ENCODE measurements at regions not wholly inside any gene's neighbourhood (a gene's known extent, or its start where the extent isn't known, plus 50 kb on each side); places are given as distances from the start of the nearest gene placed in this dataset.
"Not testable (repeated sequence)": the region's sequence is repeated elsewhere in the genome, so short reads cannot be mapped to it uniquely, and the experiment has no call there.

DNA sequence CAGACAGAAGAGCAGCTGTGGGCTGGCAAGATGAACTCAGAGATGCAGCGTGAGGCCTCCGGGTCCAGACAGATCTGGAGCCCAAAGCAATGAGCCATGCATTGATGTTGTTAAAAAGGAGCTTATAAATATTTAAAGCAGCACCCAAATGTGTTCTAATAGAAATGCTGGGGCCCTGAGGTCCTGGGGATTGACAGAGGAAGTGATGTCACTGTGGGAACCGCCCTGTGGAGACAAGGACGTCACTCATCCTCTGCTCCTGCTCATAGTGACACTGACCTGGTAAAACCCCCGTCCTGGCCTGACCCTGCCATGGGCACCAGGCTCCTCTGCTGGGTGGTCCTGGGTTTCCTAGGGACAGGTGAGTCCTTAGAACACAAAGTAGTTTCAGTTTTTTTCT is 197.0 kb upstream of the PRSS58 start:
- DNase-seq (ENCODE audit: low read depth, low spot score), result no peak
- no peak overlapping the region for H3K27ac ChIP-seq

DNA sequence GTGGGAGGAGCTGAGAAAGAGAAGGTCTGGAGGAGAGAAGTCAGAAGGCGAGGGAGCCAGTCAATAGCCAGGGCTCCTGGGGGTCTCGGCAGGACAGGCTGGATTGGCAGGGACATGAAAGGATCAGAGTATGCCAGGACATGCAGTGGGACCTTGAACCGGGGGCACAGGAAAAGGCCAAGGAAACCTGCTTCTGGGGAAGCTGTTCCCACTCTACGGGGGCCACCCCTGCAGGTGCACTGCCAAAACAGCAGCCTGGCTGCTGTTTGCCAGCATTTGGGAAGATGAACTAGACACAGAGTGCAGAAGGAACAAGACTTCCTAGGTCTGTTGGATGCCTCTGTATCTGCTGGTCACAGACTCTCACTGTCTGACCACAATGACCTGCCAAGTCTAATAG is 194.9 kb upstream of the PRSS58 start:
- DNase-seq (ENCODE audit: low read depth, low spot score), result no peak
- H3K27ac ChIP-seq, result no peak overlapping the region

DNA sequence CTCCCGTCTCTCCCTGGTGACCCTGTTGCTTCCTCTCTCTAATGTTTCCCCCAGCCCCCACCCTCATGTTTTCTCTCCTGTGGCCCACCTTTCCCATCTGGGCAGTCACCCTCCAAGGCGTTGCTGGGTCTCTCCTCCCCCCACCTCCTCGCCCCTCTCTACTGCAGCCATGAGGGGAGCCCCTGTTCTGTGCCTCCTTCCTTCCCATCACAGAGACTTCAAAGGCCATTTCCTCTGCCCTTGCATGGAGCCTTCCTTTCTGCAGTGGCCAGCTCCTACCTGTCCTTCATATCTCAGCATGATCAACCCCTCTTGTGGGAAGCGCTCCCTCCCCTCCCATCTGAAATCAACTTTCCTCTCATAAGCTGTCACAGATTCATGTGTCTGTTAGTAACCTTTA is 194.0 kb upstream of the PRSS58 start:
- DNase-seq (ENCODE audit: low read depth, low spot score), result no peak
- H3K27ac ChIP-seq, result no peak overlapping the region

DNA sequence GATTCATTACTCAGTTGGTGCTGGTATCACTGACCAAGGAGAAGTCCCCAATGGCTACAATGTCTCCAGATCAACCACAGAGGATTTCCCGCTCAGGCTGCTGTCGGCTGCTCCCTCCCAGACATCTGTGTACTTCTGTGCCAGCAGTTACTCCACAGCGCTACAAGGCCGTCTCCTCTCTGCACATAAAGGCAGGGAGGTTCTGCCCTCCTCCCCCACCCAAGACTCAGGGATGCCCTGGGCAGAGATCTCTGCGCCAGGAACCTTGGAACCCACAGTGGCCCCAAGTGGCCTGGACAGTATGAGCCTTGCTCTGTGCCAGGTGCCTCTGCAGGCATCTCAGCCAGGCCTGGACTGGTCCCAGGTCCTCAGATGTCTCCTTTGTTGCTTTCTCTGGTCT is 193.4 kb upstream of the PRSS58 start:
- no peak overlapping the region for H3K27ac ChIP-seq
- no peak for DNase-seq (ENCODE audit: low read depth, low spot score)

DNA sequence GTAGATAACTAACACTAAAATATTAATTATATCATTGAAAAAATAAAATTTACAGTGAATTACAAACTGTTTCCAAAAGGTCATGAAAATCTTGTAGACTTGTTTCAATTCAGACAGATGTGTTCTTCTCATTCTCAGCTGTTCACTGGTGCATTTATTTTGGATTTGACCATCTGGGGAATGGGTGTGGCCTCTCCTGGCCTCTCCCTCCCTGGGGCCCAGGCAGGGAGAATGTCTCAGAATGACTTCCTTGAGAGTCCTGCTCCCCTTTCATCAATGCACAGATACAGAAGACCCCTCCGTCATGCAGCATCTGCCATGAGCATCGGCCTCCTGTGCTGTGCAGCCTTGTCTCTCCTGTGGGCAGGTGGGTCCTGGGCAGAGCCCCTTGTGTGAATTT is 192.8 kb upstream of the PRSS58 start:
- DNase-seq (ENCODE audit: low read depth, low spot score), result no peak
- H3K27ac ChIP-seq, result no peak overlapping the region

DNA sequence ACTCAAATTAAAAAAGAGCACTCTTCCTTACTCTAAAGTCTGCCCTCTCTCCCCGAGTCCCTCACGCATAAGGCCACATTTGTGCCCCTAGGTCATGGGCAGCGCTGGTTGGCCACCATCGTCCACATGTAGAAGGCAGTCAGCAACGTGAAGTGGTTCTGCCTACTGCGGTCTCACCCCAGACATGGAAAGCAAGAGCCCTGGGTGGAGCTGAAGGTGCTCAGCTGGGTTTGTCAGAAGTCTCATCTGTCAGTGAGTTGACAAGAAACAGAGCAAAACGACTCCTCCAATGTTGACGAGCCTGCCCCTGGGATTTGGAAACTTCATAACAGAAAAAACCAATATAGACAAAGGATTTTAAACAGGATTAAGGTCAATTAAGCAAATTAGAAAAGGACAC is 192.3 kb upstream of the PRSS58 start:
- DNase-seq (ENCODE audit: low read depth, low spot score), result no peak
- H3K27ac ChIP-seq, result no peak overlapping the region

DNA sequence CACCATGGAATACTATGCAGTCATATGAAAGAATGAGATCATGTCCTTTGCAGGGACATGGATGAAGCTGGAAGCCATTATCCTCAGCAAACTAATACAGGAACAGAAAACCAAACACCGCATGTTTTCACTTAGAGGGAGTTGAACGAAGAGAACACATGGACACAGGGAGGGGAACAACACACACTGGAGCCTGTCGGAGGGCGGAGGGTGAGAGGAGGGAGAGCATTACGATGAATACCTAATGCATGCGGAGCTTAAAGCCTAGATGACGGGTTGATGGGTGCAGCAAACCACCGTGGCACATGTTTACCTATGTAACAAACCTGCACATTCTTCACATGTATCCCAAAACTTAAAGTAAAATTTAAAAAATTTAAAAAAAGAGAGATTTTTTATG is 191.0 kb upstream of the PRSS58 start:
- DNase-seq (ENCODE audit: low read depth, low spot score); H3K27ac ChIP-seq: not testable (repeated sequence)

DNA sequence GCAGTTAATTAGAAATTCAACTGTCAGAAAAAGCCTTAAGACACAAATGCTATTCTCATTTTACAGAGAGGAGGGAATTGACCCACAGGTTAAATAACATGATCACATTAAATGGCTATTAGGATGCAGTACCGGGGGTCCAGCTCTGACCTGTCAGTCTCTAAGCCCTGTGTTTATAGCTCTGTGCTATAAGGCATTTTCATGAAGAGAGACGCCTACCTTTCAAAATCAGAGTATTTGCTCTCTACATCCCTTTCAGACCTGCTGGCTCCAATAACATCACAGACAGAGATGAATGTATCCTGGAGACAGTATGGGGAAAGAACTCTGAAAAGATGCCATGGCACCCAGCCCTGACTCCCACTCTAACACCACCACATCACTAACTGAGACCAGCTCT is 189.9 kb upstream of the PRSS58 start:
- H3K27ac ChIP-seq, result no peak overlapping the region
- DNase-seq (ENCODE audit: low read depth, low spot score), result no peak

DNA sequence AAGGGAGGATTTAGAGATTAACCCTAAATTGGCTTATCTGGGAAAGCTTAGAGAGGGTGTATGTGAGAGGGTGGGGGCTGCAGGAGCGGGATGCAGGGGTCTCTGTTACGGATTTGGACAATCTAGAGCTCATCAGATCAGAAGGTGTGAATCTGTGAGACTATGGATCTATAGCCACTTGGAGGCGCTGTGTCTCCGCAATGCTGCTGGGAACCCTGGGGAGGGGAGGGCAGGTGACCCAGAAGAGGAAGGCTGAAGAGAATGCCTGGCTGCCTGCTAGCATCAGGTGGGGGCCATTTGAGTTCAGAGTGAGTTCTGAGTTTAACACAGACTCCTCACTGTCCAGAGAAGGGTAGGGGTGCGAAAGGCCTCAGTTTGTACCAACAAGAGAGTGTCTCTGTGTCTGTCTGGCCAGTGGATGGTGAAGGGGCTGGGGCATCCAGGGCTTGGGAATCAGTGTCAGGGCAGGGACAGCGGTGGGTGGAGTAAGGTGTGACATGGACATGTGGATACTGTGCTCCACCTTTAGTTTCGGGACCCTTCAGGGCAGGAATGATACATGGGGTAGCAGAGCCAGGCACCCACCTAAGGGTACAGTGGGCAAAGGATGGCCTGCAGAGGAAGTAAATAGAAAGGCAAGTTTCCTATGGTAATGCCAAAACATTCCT is 187.3 kb upstream of the PRSS58 start:
- DNase-seq (ENCODE audit: low read depth, low spot score), result no peak
- no peak overlapping the region for H3K27ac ChIP-seq

DNA sequence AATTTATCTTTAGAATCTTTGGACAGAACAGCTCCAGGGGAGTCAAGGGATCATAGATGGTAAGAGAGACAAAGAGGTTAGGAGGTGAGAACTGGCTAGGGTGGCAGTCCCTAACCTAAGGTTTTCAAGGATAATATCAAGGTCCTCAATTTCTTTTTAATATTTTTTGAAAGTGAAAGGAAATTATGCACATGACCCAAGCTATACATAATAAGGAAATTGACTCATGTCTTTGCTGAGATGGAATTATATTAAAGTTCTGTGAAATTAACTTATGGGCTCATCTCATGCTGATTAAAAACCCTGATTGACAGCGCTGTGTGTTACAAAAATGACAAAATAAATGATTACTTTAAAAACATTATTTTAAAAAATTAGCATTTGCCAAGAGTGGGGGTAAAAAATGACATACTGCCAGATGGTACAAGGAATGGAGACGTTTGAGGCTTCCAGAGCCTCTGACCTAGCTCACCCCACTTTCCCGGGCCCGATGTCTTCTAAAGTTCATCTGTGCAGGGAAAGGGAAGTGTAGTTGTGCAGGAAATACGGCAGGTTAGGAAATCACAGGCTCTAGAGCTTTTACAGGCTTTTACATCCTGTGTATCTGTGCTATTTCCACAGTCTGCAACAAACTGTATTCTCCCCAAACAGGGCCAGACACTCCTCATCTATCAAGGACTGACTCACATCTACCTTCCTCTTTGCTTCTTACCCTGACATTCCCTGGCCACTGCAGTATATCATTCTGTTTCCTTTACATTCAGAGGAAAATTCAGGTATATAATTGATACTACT is 185.6 kb upstream of the PRSS58 start:
- DNase-seq (ENCODE audit: low read depth, low spot score), result no peak
- no peak overlapping the region for H3K27ac ChIP-seq

DNA sequence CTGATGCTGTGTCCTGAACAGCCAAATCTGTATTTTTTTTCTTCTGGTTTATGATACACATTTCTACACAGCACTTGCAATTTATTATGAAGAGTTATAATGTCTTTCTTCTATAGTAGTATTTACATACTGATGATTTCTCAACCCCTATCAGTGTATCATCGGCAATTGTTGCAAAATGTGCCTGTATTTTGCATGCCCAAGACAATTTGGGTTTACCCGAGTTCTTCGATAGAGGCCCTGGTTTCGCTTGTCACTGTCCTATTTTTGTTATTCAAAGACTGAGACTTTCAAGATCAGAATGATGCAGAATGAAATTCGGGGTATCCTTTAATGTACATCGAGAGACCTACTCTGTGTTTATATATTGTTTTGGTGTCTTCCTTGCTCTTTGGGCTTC is 184.5 kb upstream of the PRSS58 start:
- DNase-seq (ENCODE audit: low read depth, low spot score), result no peak
- H3K27ac ChIP-seq, result no peak overlapping the region

DNA sequence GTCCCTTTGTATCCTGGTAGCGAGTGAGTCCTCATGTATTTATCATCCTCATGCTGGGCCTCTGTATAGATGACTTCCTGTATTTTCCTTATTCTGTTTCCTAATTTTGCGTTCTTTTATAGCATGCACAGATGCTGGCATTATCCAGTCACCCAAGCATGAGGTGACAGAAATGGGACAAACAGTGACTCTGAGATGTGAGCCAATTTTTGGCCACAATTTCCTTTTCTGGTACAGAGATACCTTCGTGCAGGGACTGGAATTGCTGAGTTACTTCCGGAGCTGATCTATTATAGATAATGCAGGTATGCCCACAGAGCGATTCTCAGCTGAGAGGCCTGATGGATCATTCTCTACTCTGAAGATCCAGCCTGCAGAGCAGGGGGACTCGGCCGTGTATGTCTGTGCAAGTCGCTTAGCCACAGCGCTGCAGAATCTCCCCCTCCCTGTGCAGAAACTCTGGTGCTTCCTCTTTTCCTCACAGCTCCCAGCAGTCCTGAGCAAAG is 183.1 kb upstream of the PRSS58 start:
- DNase-seq (ENCODE audit: low read depth, low spot score), result no peak

DNA sequence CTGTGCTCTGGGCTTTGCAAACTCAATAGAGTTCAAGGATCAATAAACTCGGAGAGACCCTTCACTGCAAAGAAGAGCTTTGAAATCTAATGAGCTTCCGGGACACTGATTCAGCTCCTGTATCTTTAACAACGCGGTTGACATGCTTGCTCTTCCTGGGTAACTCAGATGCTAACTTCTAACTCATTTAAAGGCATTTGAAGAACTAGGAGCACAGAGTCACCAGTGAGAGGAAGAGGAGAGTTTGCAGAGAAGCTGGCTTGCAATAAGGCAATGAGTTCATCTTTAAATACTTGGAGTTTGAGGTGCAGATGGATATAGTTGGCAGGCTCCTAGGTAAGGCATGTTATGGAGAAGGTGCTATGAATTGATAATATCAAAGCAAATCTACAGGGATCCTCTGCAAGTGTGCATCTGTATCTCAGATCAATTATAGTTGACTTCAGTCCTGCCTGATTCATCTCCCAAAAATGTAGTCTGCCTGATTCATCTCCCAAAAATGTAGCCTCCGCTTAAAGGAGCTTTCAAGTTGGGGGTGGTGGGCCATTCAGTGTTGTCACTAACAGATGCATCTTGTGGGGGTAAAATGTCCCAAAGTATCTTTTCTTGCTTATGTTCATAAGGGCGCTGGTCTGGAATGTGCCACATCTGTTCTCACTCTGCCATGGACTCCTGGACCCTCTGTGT is 182.5 kb upstream of the PRSS58 start:
- no peak for DNase-seq (ENCODE audit: low read depth, low spot score)

More for the DNA sequence above, 183.1 kb upstream of the PRSS58 start:
- H3K27ac ChIP-seq, result no peak overlapping the region

DNA sequence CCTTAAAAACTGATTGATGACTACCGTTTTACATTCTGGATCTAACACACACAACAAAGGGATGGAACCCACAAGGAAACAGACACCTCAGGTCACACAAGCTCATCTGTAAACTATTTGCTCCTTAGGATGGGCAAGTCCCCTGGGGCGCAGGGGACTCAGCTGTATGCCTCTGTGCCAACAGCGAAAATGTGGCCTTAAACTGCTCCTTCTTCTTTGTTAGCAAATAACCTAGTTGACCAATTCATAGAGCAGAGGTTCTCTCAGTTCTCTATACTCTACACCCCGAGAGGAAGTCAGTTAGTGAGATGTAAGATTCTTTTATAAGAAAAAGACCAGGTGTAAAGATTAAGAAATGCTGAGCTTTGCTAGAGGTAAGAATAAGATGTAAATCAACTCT is 181.9 kb upstream of the PRSS58 start:
- no peak for DNase-seq (ENCODE audit: low read depth, low spot score)
- no peak overlapping the region for H3K27ac ChIP-seq

More for the DNA sequence above, 182.5 kb upstream of the PRSS58 start:
- H3K27ac ChIP-seq, result no peak overlapping the region

DNA sequence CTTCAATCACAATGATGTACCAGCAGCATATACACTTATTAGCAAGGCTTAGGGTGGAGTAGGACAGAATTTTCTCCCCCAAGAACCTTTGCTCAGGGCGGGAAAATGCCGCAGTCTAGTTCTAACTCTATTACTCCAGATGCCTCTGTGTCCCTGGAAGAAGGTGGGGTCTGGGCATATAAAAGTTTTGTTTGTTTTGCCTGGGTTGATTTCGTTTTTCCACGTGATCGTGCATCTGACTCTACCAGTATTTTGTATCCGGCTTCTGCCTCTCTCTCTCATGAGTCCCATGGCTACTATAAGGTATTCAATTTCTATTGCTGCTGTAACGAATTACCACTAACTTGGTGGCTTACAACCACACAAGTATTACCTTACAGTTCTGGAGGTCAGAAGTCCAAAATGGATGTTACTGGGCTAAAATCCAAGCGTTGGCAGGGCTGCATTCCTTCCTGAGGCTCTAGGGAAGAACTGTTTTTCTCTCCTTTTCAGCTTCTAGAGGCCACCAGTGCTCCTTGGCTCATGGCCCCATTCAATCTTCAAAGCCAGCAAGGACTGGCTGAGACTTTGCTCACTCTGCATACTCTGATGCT is 181.2 kb upstream of the PRSS58 start:
- no peak for DNase-seq (ENCODE audit: low read depth, low spot score)
- H3K27ac ChIP-seq, result no peak overlapping the region

DNA sequence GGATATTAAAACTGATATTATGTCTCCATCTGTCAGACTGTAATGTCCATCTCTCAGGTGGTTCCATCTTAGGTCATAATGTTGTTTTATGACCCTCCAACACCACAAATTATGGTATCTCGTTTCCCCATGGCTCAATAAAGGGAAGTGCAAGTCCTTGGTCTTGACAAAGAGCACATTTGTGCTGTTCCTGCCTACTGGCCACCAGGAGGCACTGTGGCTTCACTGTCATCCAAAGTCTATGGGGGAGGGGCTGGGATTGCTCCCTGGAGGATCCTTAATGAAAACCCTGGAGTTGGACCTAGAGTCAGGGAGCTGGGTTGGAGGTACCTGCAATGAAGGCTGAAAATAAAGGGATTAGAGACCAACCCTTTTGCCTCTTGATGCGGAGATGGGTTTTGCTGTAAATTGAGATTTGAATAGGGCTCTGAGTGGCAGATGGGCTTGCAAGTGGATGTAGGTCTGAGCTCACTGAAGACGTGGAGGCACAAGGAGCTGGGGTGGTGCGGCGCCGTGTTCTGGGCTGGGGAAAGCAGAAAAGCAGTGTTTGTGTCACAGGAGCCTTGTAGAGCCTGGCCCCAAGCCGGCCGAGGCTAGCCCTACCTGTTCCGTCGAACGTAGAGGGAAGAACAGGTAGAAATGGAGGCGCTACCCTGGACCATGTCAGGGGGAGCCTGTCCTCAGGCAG is 180.5 kb upstream of the PRSS58 start:
- peak; percentile 14 for DNase-seq (ENCODE audit: low read depth, low spot score)

DNA sequence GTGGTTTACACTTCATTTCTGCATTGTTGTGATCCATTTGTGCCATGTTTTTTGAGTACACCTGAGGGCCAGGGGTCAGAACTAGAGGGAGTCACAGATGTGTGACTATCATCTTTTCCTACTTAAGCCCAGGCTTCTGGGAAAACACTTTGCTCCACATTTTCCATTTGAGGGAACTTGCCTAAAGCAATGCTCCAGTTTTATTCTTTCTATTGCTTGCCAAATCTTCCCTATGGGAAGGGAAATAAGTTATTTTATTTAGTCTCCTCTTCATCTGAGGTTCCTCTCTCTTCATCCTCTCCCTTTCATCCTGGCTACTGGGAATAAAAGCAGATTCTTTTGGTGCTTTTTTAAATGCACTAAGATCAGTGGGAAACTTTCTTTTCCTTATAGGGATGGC is 179.9 kb upstream of the PRSS58 start:
- H3K27ac ChIP-seq, result no peak overlapping the region
- no peak for DNase-seq (ENCODE audit: low read depth, low spot score)

More for the DNA sequence above, 180.5 kb upstream of the PRSS58 start:
- H3K27ac ChIP-seq, result no peak overlapping the region

DNA sequence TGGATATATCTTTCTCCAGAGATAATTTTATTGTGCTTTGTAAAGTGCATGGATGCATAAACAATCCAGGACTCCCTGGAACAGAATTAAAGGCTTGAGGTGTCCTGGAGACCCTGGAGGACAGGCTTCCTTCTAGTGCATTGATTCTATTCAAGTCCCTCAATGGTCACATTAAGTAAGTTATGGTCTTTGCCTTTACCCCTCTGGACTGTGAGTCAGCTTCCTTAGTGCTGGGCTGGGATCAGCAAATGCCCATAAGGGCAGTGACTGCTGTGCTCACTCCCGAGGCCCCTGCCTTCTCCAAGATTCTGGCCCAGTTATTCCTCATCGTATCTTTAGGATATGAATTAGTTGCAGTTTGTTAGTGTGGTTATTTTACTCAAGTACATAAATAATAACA is 178.7 kb upstream of the PRSS58 start:
- no peak for DNase-seq (ENCODE audit: low read depth, low spot score)
- H3K27ac ChIP-seq, result no peak overlapping the region

DNA sequence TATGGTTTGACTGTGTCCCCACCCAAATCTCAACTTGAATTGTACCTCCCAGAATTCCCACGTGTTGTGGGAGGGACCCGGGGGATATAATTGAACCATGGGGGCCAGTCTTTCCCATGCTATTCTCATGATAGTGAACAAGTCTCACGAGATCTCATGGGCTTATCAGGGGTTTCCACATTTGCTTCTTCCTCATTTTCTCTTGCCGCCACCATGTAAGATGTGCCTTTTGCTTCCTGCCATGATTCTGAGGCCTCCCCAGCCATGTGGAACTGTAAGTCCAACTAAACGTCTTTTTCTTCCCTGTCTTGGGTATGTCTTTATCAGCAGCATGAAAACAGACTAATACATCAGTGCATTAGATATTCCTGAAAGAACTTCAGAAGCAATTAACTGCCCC is 177.7 kb upstream of the PRSS58 start:
- H3K27ac ChIP-seq, result not testable (repeated sequence)

DNA sequence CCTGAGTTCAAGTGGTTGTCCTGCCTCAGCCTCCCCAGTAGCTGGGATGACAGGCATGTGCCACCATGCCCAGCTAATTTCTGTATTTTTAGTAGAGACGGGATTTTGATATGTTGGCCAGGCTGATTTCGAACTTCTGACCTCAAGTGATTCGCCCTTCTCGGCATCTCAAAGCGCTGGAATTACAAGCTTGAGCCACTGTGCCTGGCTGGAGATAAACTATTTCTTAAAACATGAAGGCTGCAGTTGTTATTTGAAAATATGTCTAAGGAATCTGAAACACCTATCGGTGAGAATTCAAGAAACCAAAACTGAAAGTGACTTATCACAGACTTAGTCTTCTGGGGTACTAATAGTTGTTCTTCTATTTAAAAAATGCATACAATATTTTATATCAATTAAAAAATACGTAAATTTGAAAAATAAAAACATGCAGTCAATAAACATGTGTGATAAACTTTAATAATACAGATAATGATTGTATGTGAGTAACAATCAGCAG is 176.9 kb upstream of the PRSS58 start:
- no peak for DNase-seq (ENCODE audit: low read depth, low spot score)
- H3K27ac ChIP-seq, result no peak overlapping the region

More for the DNA sequence above, 177.7 kb upstream of the PRSS58 start:
- not testable (repeated sequence) for DNase-seq (ENCODE audit: low read depth, low spot score)

Data from epithelial cell of prostate (primary cell).